VCaP (cell line): ENCODE measurements at regions not wholly inside any gene's neighbourhood (a gene's known extent, or its start where the extent isn't known, plus 50 kb on each side); places are given as distances from the start of the nearest gene placed in this dataset.

Experiments
- H3K27ac ChIP-seq: fragments of 450-650 bp; 2 replicates; pipeline ENCODE4 v1.5.1; 2017
- TF ChIP-seq, protein P1 (sequence below): fragments of 450-650 bp; conservative IDR thresholded peaks from 2 replicates; pipeline ENCODE4 v1.5.1; 2017; ENCODE audit warnings: mild to moderate bottlenecking, moderate library complexity

DNA sequence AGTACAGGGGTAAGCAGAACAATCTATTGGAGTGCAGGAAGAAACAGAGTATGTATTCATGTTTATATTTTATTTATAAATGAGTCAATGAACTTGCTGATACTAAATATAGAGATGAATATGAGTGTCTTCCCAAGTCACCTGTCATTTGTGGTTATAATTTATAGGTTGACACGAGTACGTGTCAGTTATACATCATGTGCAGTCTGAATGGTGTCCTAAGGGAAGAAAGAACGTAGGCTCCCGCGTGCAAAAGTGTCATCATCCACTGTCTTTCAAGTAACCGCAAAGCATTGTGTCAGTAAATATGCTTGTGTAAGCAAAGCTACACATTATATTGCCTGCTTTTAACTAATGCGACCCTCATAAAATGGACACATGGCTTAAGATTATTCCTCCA is 786.1 kb downstream of the KCNJ2 start:
- TF ChIP-seq, protein P1, sequence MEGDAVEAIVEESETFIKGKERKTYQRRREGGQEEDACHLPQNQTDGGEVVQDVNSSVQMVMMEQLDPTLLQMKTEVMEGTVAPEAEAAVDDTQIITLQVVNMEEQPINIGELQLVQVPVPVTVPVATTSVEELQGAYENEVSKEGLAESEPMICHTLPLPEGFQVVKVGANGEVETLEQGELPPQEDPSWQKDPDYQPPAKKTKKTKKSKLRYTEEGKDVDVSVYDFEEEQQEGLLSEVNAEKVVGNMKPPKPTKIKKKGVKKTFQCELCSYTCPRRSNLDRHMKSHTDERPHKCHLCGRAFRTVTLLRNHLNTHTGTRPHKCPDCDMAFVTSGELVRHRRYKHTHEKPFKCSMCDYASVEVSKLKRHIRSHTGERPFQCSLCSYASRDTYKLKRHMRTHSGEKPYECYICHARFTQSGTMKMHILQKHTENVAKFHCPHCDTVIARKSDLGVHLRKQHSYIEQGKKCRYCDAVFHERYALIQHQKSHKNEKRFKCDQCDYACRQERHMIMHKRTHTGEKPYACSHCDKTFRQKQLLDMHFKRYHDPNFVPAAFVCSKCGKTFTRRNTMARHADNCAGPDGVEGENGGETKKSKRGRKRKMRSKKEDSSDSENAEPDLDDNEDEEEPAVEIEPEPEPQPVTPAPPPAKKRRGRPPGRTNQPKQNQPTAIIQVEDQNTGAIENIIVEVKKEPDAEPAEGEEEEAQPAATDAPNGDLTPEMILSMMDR, result no peak

DNA sequence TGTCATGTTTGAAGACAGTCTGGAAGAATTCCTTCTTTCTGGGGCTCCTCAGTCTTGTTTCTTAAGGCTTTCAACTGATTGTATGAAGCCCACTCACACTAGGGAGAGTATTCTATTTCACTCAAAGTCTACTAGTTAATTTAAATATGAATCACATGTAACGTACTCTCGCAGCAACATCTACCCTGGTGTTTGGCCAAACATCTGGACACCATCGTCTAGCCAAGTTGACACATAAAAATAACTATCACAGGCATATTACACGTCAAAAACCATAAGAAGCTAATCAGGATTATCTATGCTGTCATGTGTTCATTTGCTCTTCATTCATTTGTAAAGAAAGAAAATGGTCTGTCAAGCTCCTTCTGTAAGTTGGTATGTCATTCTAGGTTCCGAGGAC is 787.4 kb downstream of the KCNJ2 start:
- TF ChIP-seq, protein P1, result no peak
- no peak overlapping the region for H3K27ac ChIP-seq

More for the DNA sequence above, 786.1 kb downstream of the KCNJ2 start:
- no peak overlapping the region for H3K27ac ChIP-seq

DNA sequence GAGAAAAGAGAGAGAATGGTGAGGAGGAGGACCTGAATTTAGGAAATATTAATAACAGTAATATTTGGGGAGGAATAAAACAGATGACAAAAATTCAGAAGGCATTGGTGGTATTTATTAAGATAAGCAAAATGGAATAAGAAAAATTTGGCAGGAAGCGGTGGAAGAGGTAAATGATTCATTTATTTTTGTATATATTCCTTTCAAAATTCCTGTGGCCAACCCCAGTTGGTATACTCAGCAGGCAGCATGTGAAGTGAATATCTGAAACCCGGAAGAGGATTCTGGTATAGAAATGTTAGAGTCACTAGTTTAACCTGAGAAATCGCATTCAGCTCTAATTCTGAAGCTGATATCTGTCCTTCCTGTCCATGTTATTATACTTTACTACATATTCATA is 792.0 kb downstream of the KCNJ2 start:
- TF ChIP-seq, protein P1, result no peak
- no peak overlapping the region for H3K27ac ChIP-seq

DNA sequence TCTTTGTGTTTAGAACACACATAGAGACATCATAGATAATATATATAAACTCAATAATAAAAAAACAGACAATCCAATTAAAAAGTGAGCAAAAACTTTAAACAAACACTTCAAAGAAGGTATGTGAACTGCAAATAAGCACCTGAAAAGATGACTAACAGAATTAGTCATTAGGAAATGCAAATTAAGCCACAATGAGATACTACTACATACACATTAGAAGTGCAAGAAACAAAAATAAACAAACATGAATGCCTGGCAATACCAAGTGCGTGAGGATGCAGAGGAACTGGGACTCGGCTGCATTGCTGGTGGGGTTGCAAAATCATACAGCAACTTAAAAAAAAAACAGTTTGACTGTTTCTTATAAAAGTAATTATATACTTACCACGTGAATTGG is 799.0 kb downstream of the KCNJ2 start:
- H3K27ac ChIP-seq, result no peak overlapping the region
- TF ChIP-seq, protein P1, result no peak

DNA sequence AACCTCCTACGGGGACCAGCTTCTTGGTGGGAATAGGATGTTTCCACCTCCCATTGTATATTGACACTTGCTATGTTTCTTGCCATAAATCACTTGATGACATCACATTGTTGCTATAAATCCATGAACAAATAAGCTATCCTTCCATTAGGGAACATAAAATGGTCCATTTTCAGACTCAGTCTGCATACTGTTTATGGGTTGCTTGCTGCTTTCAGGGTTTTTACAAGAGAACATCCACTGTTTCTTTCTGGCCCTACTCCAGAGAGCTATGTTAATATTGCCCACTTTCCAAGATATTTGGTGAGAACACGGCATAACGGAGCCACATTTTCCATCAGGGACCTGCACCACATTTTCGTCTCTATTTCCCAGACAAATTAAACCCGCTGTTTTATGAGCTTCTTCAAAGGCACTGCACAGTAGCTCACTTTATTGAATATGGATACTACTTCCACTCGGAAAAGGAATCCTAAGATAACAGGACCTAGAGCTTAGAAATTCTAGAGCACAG is 800.2 kb downstream of the KCNJ2 start:
- TF ChIP-seq, protein P1, result no peak
- H3K27ac ChIP-seq, result no peak overlapping the region

DNA sequence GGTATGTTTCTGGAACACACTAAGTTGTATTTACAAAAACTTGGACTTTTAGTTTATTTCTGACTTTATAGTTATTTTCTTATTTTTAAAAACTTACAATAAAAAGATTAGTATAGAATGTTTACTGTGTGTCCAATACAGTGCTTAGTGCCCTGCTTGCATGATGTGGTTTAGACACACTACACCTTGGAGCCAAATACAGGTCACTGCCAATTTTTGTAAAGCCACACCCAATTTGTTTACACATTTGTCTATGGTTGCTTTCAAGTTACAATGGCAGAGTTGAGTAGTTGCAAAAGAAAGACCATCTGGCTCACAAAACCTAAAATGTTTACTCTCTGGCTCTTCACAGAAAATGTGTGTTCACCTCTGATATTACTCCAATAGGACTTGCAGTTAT is 807.1 kb downstream of the KCNJ2 start:
- TF ChIP-seq, protein P1, result no peak
- H3K27ac ChIP-seq, result no peak overlapping the region

DNA sequence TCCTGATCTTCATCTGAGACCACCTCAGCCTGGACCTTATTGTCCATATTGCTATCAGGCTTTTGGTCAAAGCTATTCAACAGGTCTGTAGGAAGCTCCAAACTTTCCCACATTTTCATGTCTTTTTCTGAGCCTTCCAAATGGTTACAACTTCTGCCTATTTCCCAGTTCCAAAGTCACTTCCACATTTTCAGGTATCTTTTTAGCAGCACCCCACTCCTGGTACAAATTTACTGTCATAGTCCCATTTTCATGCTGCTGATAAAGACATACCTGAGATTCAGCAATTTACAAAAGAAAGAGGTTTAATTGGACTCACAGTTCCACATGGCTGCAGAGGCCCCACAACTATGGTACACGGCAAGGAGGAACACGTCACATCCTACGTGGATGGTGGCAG is 815.5 kb downstream of the KCNJ2 start:
- no peak overlapping the region for H3K27ac ChIP-seq
- TF ChIP-seq, protein P1, result no peak
